Activated B cell treated with CpG ODN at 0.5 μM for 24 hours (primary cell): ENCODE measurements at regions not wholly inside any gene's neighbourhood (a gene's known extent, or its start where the extent isn't known, plus 50 kb on each side); places are given as distances from the start of the nearest gene placed in this dataset.

Experiments
- ATAC-seq: fragments of 200-7000 bp; cut with Tn5 transposase; one replicate; pipeline ENCODE4 v1.10.0; 2021; ENCODE audit warnings: low read depth, mild to moderate bottlenecking, moderate library complexity
- CTCF ChIA-PET: fragments of 350-600 bp; sonication (Branson Sonifier 250); formaldehyde crosslinking; loops from one replicate; lab custom pipeline; 2021; ENCODE audit warnings: antibody characterized with exemption; lab: Charles Lee
- POLR2A ChIA-PET: fragments of 350-600 bp; sonication (Branson Sonifier 250); formaldehyde crosslinking; loops from one replicate; lab custom pipeline; 2021; ENCODE audit warnings: antibody characterized with exemption; lab: Charles Lee
- DNase-seq: peaks from one replicate; pipeline ENCODE4 v3.0.0; 2022
- H3K27ac Mint-ChIP-seq: one replicate; pipeline ENCODE4 v1.8.0; 2020; ENCODE audit warnings: mixed read lengths
- H3K27me3 Mint-ChIP-seq: one replicate; pipeline ENCODE4 v1.8.0; 2021; ENCODE audit warnings: mixed read lengths
- H3K36me3 Mint-ChIP-seq: one replicate; pipeline ENCODE4 v1.8.0; 2021; ENCODE audit warnings: low read depth, mixed read lengths
- H3K4me1 Mint-ChIP-seq: one replicate; pipeline ENCODE4 v1.8.0; 2021; ENCODE audit warnings: mixed read lengths
- H3K4me3 Mint-ChIP-seq: one replicate; pipeline ENCODE4 v1.8.0; 2020; ENCODE audit warnings: mild to moderate bottlenecking, mixed read lengths
- H3K9me3 Mint-ChIP-seq: one replicate; pipeline ENCODE4 v1.8.0; 2020; ENCODE audit warnings: mixed read lengths
- CTCF ChIP-seq: fragments of 200-600 bp; IDR thresholded peaks from one replicate; pipeline ENCODE4 v1.8.0; 2022; ENCODE audit warnings: antibody characterized with exemption, mild to moderate bottlenecking
- intact Hi-C: fragments of 100-400 bp; cut with micrococcal nuclease; formaldehyde crosslinking; loops from one replicate; pipeline ENCODE4 v1.15.1; 2024

- ChIA-PET POLR2A (no interaction called here), CTCF (no interaction called here)
- no peak for ATAC-seq
- Mint-ChIP-seq H3K9me3 (no peaks in the 10 kb centered on the region), H3K4me1 (no peaks in the 10 kb centered on the region), H3K36me3 (no peaks in the 10 kb centered on the region), H3K27ac (no peak overlapping the region), H3K27me3 (peaks cover 26% of the 10 kb centered on the region), H3K4me3 (no peak overlapping the region)
- DNase-seq, result no peak
- no peak for TF ChIP-seq CTCF
- intact Hi-C loops, result no loop called here
These were observed 89.2 kb upstream of the WNT4 start for GRCh38 chr1:22231995-22232690.

DNA sequence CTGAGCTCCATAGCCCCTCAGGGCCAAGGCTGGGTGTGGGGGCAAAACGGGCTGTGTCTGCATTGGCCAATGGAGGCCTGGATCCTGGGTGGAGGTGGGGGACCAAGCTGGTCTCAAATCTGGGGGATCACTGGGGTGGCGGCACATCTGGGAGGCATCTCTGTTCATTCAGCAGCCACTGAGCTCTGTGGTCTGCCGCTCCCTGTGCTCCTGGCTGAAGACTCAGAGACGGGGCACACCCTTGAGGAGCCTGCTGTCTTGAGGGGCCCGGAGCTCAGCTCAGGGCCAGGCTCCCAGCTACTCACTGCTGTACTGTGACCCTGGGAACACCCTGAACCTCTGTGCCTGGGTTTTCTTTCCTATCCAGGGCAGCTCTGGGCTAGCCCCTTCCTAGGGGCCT lies 90.3 kb upstream of the WNT4 start:
- H3K27me3 Mint-ChIP-seq, result peaks cover 27% of the 10 kb centered on the region
- intact Hi-C loops, result no loop called here
- H3K4me1 Mint-ChIP-seq, result no peaks in the 10 kb centered on the region
- POLR2A ChIA-PET, result no interaction called here
- H3K9me3 Mint-ChIP-seq, result no peaks in the 10 kb centered on the region
- no peak for DNase-seq
- no peak overlapping the region for H3K27ac Mint-ChIP-seq
- no peaks in the 10 kb centered on the region for H3K36me3 Mint-ChIP-seq
- TF ChIP-seq CTCF, result no peak
- H3K4me3 Mint-ChIP-seq, result no peak overlapping the region
- CTCF ChIA-PET, result no interaction called here
- no peak for ATAC-seq

DNA sequence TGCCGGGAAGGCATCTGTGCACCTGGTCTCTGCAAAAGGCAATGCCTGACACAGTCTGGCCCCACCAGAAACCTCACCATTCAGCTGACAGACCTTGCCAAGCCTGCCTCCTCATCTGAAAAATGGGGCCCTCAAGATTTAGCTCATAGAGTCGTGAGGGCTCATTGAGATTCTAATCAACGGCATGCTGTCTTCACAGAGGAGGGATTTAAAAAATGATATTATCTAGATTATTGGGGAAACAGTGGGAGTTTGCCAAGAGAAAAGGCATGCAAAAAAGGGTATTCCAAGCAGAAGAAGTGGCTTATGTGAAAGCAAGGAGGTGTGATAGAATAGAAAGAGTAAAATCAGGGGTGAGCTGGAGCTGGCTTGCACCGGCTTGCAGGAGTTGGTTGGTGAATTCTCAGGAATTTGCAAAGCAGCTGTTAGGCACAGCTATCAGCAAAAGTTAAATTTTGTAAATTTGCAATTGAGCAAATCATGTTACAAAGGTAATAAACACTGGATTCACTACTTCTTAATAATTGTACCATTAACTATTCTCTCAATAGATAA lies 91.7 kb upstream of the WNT4 start:
- DNase-seq, result no peak
- no peak for ATAC-seq
- POLR2A ChIA-PET, result no interaction called here
- Mint-ChIP-seq H3K27me3 (peaks cover 27% of the 10 kb centered on the region), H3K27ac (no peak overlapping the region), H3K4me3 (no peak overlapping the region), H3K36me3 (no peaks in the 10 kb centered on the region), H3K9me3 (no peaks in the 10 kb centered on the region), H3K4me1 (no peaks in the 10 kb centered on the region)
- TF ChIP-seq CTCF, result no peak
- intact Hi-C loops, result no loop called here
- CTCF ChIA-PET, result no interaction called here

- no peak for TF ChIP-seq CTCF
- Mint-ChIP-seq H3K4me1 (no peaks in the 10 kb centered on the region), H3K4me3 (no peak overlapping the region), H3K36me3 (no peaks in the 10 kb centered on the region), H3K27ac (no peak overlapping the region), H3K9me3 (no peaks in the 10 kb centered on the region), H3K27me3 (peaks cover 20% of the 10 kb centered on the region)
- intact Hi-C loops, result no loop called here
- DNase-seq (no peak), ATAC-seq (no peak)
- CTCF ChIA-PET, result no interaction called here
- POLR2A ChIA-PET, result no interaction called here
These were observed 93.3 kb upstream of the WNT4 start for GRCh38 chr1:22236166-22236565.

- intact Hi-C loops, result no loop called here
- DNase-seq, result no peak
- no peaks in the 10 kb centered on the region for H3K36me3 Mint-ChIP-seq
- ChIA-PET CTCF (no interaction called here), POLR2A (no interaction called here)
- no peak overlapping the region for H3K27ac Mint-ChIP-seq
- ATAC-seq, result no peak
- no peak overlapping the region for H3K4me3 Mint-ChIP-seq
- no peak for TF ChIP-seq CTCF
- no peaks in the 10 kb centered on the region for H3K4me1 Mint-ChIP-seq
- H3K27me3 Mint-ChIP-seq, result peaks cover 21% of the 10 kb centered on the region
- no peaks in the 10 kb centered on the region for H3K9me3 Mint-ChIP-seq
These were observed 94.0 kb upstream of the WNT4 start for GRCh38 chr1:22236900-22237299.
